HUDEP-2 (cell line): ENCODE measurements at regions not wholly inside any gene's neighbourhood (a gene's known extent, or its start where the extent isn't known, plus 50 kb on each side); places are given as distances from the start of the nearest gene placed in this dataset.

Experiments
- DNase-seq, 76 experiments: peaks; one replicate each; lab custom pipeline; 2025; ENCODE audit not compliant: unreplicated experiment in 76 of 76; lab: John Stamatoyannopoulos, UW

GRCh38 chr6:40946738-40947301 lies 92.2 kb downstream of the UNC5CL start:
- no peak for DNase-seq

GRCh38 chr6:40937491-40937890 lies 101.5 kb downstream of the UNC5CL start:
- no peak for DNase-seq

GRCh38 chr6:40936818-40937251 lies 102.2 kb downstream of the UNC5CL start:
- no peak for DNase-seq

GRCh38 chr6:40933864-40934263 lies 105.2 kb downstream of the UNC5CL start:
- no peak for DNase-seq

- DNase-seq: no peak
Observed at GRCh38 chr6:40932953-40933352, 106.1 kb downstream of the UNC5CL start.

- DNase-seq: no peak
Observed at GRCh38 chr6:40932366-40932765, 106.7 kb downstream of the UNC5CL start.

- DNase-seq: no peak
Observed at GRCh38 chr6:40931931-40932330, 107.1 kb downstream of the UNC5CL start.

- DNase-seq: peak in 64 of 76 experiments; percentile 10 to 82 (median 38)
Observed at GRCh38 chr6:40930555-40930954, 108.5 kb downstream of the UNC5CL start.

GRCh38 chr6:40930045-40930444 lies 109.0 kb downstream of the UNC5CL start:
- DNase-seq: no peak

- DNase-seq: no peak
Observed at GRCh38 chr6:40929176-40929575, 109.8 kb downstream of the UNC5CL start.

- no peak for DNase-seq
Observed at GRCh38 chr6:40928763-40929162, 110.3 kb downstream of the UNC5CL start.

- DNase-seq: no peak
Observed at GRCh38 chr6:40928307-40928706, 110.7 kb downstream of the UNC5CL start.

GRCh38 chr6:40925341-40925740 lies 113.7 kb downstream of the UNC5CL start:
- no peak for DNase-seq

- no peak for DNase-seq
Observed at GRCh38 chr6:40924839-40925238, 114.2 kb downstream of the UNC5CL start.

GRCh38 chr6:40923880-40924279 lies 115.1 kb downstream of the UNC5CL start:
- DNase-seq: no peak

- DNase-seq: no peak
Observed at GRCh38 chr6:40923326-40923725, 115.7 kb downstream of the UNC5CL start.

GRCh38 chr6:40922281-40922680 lies 116.7 kb downstream of the UNC5CL start:
- no peak for DNase-seq

- no peak for DNase-seq
Observed at GRCh38 chr6:40918040-40918651, 120.9 kb downstream of the UNC5CL start.

- DNase-seq: no peak
Observed at GRCh38 chr6:40917603-40918002, 121.4 kb downstream of the UNC5CL start.

GRCh38 chr6:40916845-40917244 lies 122.2 kb downstream of the UNC5CL start:
- no peak for DNase-seq

- DNase-seq: no peak
Observed at GRCh38 chr6:40915165-40915564, 123.9 kb downstream of the UNC5CL start.

GRCh38 chr6:40914005-40914404 lies 125.0 kb downstream of the UNC5CL start:
- no peak for DNase-seq
